Ovary (tissue), 3 donors: ENCODE measurements at regions not wholly inside any gene's neighbourhood (a gene's known extent, or its start where the extent isn't known, plus 50 kb on each side); places are given as distances from the start of the nearest gene placed in this dataset.

Source experiments
- EP300 ChIP-seq: sonication (generic); formaldehyde crosslinking; IDR thresholded peaks from one replicate; pipeline ENCODE4 v1.6.1; 2017; ENCODE audit warnings: antibody characterized with exemption
- TF ChIP-seq, protein P1 (sequence below), 3 donors: fragments of 450-650 bp in 2 of 3; fragments of 200-600 bp in 1 of 3; IDR thresholded peaks; one replicate each; pipeline versions ENCODE4 v1.5.1 to v1.8.0; 2016 to 2022; ENCODE audit warnings: antibody characterized with exemption in 3 of 3, mild to moderate bottlenecking in 1 of 3
- donor health status: DM: no; HTN: no; CAD: no.

DNA sequence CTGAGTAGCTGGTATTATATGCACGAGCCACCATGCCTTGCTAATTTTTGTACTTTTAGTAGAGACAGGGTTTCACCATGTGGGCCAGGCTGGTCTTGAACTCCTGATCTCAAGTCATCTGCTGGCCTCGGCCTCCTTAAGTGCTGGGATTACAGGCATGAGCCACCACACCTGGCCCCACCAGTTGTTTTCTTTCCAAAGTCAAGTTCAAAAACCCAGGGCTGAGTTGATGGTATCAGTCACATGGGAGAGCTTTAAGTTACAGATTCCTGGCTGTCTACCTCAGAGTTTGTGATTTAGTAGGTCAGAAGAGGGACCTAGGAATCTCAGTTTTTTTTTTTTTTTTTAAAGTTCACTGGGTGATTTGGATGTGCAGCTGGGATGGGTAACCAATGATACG lies 107.7 kb downstream of the SCP2D1 start:
- TF ChIP-seq, protein P1, sequence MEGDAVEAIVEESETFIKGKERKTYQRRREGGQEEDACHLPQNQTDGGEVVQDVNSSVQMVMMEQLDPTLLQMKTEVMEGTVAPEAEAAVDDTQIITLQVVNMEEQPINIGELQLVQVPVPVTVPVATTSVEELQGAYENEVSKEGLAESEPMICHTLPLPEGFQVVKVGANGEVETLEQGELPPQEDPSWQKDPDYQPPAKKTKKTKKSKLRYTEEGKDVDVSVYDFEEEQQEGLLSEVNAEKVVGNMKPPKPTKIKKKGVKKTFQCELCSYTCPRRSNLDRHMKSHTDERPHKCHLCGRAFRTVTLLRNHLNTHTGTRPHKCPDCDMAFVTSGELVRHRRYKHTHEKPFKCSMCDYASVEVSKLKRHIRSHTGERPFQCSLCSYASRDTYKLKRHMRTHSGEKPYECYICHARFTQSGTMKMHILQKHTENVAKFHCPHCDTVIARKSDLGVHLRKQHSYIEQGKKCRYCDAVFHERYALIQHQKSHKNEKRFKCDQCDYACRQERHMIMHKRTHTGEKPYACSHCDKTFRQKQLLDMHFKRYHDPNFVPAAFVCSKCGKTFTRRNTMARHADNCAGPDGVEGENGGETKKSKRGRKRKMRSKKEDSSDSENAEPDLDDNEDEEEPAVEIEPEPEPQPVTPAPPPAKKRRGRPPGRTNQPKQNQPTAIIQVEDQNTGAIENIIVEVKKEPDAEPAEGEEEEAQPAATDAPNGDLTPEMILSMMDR (IDR thresholded peaks at IDR 0.05), result no peak
- no peak for TF ChIP-seq EP300
